Tibial nerve (tissue), 4 donors: ENCODE measurements at regions not wholly inside any gene's neighbourhood (a gene's known extent, or its start where the extent isn't known, plus 50 kb on each side); places are given as distances from the start of the nearest gene placed in this dataset.

Source experiments
- DNase-seq, 2 donors: peaks; one replicate each; pipeline ENCODE4 v3.0.0-alpha.2; 2019; ENCODE audit warnings: low spot score in 2 of 2
- H3K27ac ChIP-seq, 4 donors: fragments of 200-600 bp; sonication (generic) in 3 of 4; one replicate each; pipeline ENCODE4 v1.5.1; 2017 to 2019; ENCODE audit warnings: mild to moderate bottlenecking in 1 of 4
- H3K27me3 ChIP-seq, 2 donors: fragments of 200-600 bp; sonication (generic) in 1 of 2; one replicate each; pipeline versions ENCODE4 v1.5.1 to v1.6.0; 2017 to 2019
- H3K36me3 ChIP-seq, 3 donors: fragments of 200-600 bp; sonication (generic); one replicate each; pipeline ENCODE4 v1.5.1; 2018 to 2019
- H3K4me1 ChIP-seq, 4 donors: fragments of 200-600 bp; sonication (generic) in 3 of 4; one replicate each; pipeline ENCODE4 v1.5.1; 2017 to 2019
- H3K4me3 ChIP-seq, 4 donors: fragments of 200-600 bp; sonication (generic) in 3 of 4; one replicate each; pipeline ENCODE4 v1.5.1; 2017 to 2019; ENCODE audit warnings: mild to moderate bottlenecking in 1 of 4, moderate library complexity in 1 of 4
- H3K9me3 ChIP-seq, 4 donors: fragments of 200-600 bp; sonication (generic) in 3 of 4; one replicate each; pipeline ENCODE4 v1.5.1; 2017 to 2019
- CTCF ChIP-seq, 5 experiments: fragments of 200-600 bp in 3 of 5; fragments of 450-650 bp in 2 of 5; sonication (generic) in 3 of 5; IDR thresholded peaks; one replicate each; pipeline ENCODE4 v1.5.1; 2016 to 2019; ENCODE audit warnings: antibody characterized with exemption in 5 of 5, mild to moderate bottlenecking in 3 of 5, moderate library complexity in 2 of 5
- EP300 ChIP-seq, 2 donors: sonication (generic); formaldehyde crosslinking; IDR thresholded peaks; one replicate each; pipeline ENCODE4 v1.6.1; 2017; ENCODE audit warnings: antibody characterized with exemption in 2 of 2, mild to moderate bottlenecking in 1 of 2
- POLR2A ChIP-seq, 2 donors: fragments of 450-650 bp; IDR thresholded peaks; one replicate each; pipeline ENCODE4 v1.6.1; 2017; ENCODE audit warnings: antibody characterized with exemption in 2 of 2, mild to moderate bottlenecking in 2 of 2, moderate library complexity in 2 of 2
- WGBS, 2 donors: methylation state at CpG; one replicate each; pipeline ENCODE4 v1.1.5; 2018; 5-methylcytosine and 5-hydroxymethylcytosine counted together

- Histone ChIP-seq H3K4me3 (no peak overlapping the region), H3K4me1 (no peaks in the 10 kb centered on the region), H3K27me3 (no peaks in the 10 kb centered on the region), H3K9me3 (peaks cover 0 to 4% (median 0%) of the 10 kb centered on the region in 4 donors), H3K36me3 (no peaks in the 10 kb centered on the region), H3K27ac (no peak overlapping the region)
- TF ChIP-seq POLR2A (IDR thresholded peaks at IDR 0.05) = no peak
- TF ChIP-seq CTCF (IDR thresholded peaks at IDR 0.05) = no peak
- no peak for TF ChIP-seq EP300 (IDR thresholded peaks at IDR 0.05)
- DNase-seq = no peak
- WGBS, 2 donors = 96 to 97% methylated on average over 4 of the region's 4 CpGs
These were observed 136.3 kb upstream of the ACTBL2 start for GRCh38 chr5:57618767-57619381.

GRCh38 chr5:57613741-57614140, 131.1 kb upstream of the ACTBL2 start:
- Histone ChIP-seq H3K27me3 (no peaks in the 10 kb centered on the region), H3K36me3 (no peaks in the 10 kb centered on the region), H3K4me3 (no peak overlapping the region), H3K27ac (no peak overlapping the region), H3K9me3 (no peaks in the 10 kb centered on the region), H3K4me1 (no peaks in the 10 kb centered on the region)
- TF ChIP-seq POLR2A (IDR thresholded peaks at IDR 0.05) = no peak
- no peak for TF ChIP-seq CTCF (IDR thresholded peaks at IDR 0.05)
- no peak for TF ChIP-seq EP300 (IDR thresholded peaks at IDR 0.05)
- DNase-seq = no peak

GRCh38 chr5:57611177-57611576, 128.6 kb upstream of the ACTBL2 start:
- Histone ChIP-seq H3K27ac (no peak overlapping the region), H3K9me3 (peaks cover 0 to 7% (median 0%) of the 10 kb centered on the region in 4 donors), H3K36me3 (no peaks in the 10 kb centered on the region), H3K27me3 (no peaks in the 10 kb centered on the region), H3K4me1 (no peaks in the 10 kb centered on the region), H3K4me3 (no peak overlapping the region)
- 59 to 60% methylated on average over 2 of the region's 2 CpGs for WGBS, 2 donors
- no peak for TF ChIP-seq POLR2A (IDR thresholded peaks at IDR 0.05)
- TF ChIP-seq EP300 (IDR thresholded peaks at IDR 0.05) = no peak
- no peak for TF ChIP-seq CTCF (IDR thresholded peaks at IDR 0.05)
- no peak for DNase-seq

DNA sequence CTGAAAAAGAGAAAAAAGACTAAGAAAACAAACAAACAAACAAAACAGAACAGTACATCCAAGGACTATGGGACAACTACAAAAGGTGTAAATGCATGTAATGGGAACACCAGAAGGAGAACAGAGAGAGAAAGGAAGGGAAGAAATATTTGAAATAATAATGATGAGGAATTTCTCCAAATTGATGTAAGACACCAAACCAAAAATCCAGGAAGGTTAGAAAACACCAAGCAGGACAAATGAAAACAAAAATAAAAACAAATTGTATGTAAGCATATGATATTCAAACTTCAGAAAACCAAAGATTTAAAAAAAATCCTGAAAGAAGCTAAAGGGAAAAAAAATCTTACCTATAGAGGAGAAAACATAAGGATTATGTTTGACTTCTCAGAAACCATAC, 125.9 kb upstream of the ACTBL2 start:
- Histone ChIP-seq H3K4me1 (no peaks in the 10 kb centered on the region), H3K36me3 (no peaks in the 10 kb centered on the region), H3K9me3 (peaks cover 0 to 7% (median 0%) of the 10 kb centered on the region in 4 donors), H3K27me3 (no peaks in the 10 kb centered on the region), H3K27ac (no peak overlapping the region), H3K4me3 (no peak overlapping the region)
- no peak for DNase-seq
- TF ChIP-seq EP300 (IDR thresholded peaks at IDR 0.05) = no peak
- no peak for TF ChIP-seq CTCF (IDR thresholded peaks at IDR 0.05)
- no peak for TF ChIP-seq POLR2A (IDR thresholded peaks at IDR 0.05)

DNA sequence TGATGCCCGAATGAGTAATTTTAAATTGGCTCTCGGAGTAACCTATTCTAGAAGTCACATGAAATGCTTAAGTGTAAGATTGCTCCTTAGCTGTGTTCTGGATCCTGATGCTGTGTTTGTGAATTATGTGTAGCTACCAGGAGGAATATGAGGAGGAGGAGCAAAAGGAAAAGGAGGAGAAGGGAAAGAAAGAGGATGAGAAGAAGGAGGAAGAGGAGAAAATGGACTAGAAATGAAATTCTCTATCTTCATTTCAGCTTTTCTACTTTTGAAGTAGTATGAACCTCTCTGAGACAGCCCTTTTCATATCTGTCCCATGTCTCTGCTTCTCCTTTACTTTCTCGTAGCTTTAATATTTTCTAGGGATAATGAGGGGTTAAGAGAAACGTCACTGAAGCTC, 119.4 kb upstream of the ACTBL2 start:
- Histone ChIP-seq H3K9me3 (no peaks in the 10 kb centered on the region), H3K4me1 (peaks cover 0 to 7% (median 0%) of the 10 kb centered on the region in 4 donors), H3K4me3 (no peak overlapping the region), H3K27ac (no peak overlapping the region), H3K27me3 (no peaks in the 10 kb centered on the region), H3K36me3 (no peaks in the 10 kb centered on the region)
- TF ChIP-seq EP300 (IDR thresholded peaks at IDR 0.05) (no peak), CTCF (IDR thresholded peaks at IDR 0.05) (no peak), POLR2A (IDR thresholded peaks at IDR 0.05) (no peak)
- no peak for DNase-seq
- 84 to 86% methylated on average over 4 of the region's 4 CpGs for WGBS, 2 donors
